ENCODE measurements at regions not wholly inside any gene's neighbourhood (a gene's known extent, or its start where the extent isn't known, plus 50 kb on each side); places are given as distances from the start of the nearest gene placed in this dataset.

DNA sequence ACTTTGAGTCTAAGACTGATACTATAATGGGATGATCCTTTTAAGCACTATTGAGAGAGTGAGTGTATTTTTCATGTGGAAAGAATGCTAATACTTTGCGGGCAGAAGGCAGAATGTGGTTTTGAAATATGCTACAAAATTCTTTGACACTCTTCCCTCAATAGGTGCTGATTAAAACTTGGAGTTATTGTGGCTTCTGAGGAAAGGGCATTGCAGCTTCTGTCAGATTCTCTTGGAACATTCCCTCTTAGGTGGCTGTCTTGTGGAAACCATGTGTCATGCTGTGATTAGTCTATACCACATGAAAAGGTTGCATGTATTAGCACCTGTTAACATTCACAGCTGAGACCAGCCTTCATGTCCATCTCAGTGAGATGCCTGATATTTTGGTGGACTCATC is 547.0 kb downstream of the STIM2 start:
- no peak overlapping the region for H3K4me3 ChIP-seq
- TF ChIP-seq, protein P1, sequence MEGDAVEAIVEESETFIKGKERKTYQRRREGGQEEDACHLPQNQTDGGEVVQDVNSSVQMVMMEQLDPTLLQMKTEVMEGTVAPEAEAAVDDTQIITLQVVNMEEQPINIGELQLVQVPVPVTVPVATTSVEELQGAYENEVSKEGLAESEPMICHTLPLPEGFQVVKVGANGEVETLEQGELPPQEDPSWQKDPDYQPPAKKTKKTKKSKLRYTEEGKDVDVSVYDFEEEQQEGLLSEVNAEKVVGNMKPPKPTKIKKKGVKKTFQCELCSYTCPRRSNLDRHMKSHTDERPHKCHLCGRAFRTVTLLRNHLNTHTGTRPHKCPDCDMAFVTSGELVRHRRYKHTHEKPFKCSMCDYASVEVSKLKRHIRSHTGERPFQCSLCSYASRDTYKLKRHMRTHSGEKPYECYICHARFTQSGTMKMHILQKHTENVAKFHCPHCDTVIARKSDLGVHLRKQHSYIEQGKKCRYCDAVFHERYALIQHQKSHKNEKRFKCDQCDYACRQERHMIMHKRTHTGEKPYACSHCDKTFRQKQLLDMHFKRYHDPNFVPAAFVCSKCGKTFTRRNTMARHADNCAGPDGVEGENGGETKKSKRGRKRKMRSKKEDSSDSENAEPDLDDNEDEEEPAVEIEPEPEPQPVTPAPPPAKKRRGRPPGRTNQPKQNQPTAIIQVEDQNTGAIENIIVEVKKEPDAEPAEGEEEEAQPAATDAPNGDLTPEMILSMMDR (IDR thresholded peaks at IDR 0.05) = no peak
- DNase-seq (no peak), ATAC-seq (no peak)
- peaks cover 5% of the 10 kb centered on the region for H3K9me3 ChIP-seq
- H3K4me1 ChIP-seq (ENCODE audit: low read depth) = no peaks in the 10 kb centered on the region
- H3K36me3 ChIP-seq (ENCODE audit: low read depth) = no peaks in the 10 kb centered on the region
- intact Hi-C loops (cut with DNase I, micrococcal nuclease) = no loop called here

DNA sequence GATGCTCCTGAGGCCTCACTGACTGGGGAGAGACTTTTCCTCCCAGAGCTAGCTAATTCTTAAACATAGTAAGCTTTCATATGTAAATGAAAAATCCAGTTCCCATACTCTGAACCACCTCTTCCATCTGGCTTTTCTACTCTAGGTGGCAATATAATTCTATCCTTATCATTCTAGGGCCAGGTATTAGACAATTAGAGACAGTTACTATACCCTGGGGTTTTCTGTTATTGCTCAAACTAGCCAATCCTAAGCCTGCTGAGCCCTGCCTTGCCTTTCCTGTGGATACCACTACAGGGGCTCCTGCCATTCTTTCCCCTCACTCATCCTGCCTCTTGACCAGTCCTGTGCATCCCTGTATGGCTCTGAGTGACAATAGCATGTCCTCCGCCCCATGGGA is 552.0 kb downstream of the STIM2 start:
- Histone ChIP-seq H3K4me1 (ENCODE audit: low read depth) (no peaks in the 10 kb centered on the region), H3K9me3 (peaks cover 5% of the 10 kb centered on the region), H3K4me3 (no peak overlapping the region), H3K36me3 (ENCODE audit: low read depth) (no peaks in the 10 kb centered on the region)
- TF ChIP-seq, protein P1 (IDR thresholded peaks at IDR 0.05) = no peak
- no peak for ATAC-seq
- intact Hi-C loops (cut with DNase I, micrococcal nuclease) = no loop called here
- DNase-seq = no peak

DNA sequence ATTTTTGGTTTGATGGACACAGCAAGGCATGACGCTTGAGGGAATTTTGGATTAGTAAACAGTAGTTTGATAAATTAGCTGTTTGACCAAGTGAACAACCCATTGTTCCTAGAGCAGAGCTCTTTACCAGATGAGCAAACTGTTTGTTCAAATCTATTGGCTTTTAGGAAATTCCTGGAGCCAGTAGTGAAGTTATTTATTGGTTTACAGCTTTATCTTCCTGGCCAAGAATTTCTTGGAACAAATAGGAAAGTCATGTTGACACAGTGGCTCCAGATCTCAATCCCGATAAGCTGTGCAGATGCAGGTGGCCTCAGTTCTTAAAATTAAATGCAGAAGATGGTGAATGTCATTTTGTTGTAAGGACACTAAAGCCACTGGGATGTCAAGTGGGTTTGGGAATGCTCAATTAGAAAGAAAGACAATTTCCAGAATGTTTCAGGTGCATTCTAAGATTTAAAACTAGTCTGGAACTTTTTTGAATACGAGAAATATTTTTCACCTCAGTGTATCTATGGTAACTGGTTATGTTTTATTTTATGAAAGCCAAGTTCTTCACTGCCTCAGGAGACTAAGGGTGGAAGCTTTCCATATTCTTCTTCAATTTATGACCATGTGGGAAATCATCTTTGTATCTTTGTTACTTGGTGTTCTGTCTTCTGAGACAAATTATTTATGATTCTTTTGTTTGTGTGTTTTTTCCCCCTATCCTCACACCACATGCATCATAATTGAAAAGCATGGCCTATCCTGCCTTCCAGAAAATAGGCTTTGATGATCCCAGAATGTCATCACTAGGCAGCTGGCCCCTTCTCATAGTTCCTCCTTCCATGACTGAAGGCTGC is 554.5 kb downstream of the STIM2 start:
- intact Hi-C loops (cut with DNase I, micrococcal nuclease) = no loop called here
- peaks cover 5% of the 10 kb centered on the region for H3K9me3 ChIP-seq
- no peaks in the 10 kb centered on the region for H3K36me3 ChIP-seq (ENCODE audit: low read depth)
- ATAC-seq (no peak), DNase-seq (no peak)
- no peaks in the 10 kb centered on the region for H3K4me1 ChIP-seq (ENCODE audit: low read depth)
- TF ChIP-seq, protein P1 (IDR thresholded peaks at IDR 0.05) = no peak
- H3K4me3 ChIP-seq = no peak overlapping the region

DNA sequence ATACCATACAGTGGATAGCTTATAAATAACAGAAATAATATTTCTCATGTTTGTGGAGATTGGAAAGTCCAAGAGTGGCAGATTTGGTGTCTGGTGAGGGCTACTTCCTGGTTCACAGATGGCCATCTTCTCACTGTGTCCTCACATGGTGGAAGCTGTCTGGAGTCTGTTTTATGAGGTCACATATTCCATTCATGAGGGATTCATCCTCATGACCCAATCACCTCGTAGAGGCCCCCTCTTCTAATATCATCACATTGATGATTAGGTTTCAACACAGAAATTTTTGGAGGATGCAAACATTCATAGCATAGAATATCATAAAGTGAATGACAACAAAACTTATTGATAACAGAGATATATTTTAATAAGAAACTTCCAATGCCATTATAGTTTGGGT is 568.0 kb downstream of the STIM2 start:
- TF ChIP-seq, protein P1 (IDR thresholded peaks at IDR 0.05) = no peak
- intact Hi-C loops (cut with DNase I, micrococcal nuclease) = no loop called here
- no peak for ATAC-seq

DNA sequence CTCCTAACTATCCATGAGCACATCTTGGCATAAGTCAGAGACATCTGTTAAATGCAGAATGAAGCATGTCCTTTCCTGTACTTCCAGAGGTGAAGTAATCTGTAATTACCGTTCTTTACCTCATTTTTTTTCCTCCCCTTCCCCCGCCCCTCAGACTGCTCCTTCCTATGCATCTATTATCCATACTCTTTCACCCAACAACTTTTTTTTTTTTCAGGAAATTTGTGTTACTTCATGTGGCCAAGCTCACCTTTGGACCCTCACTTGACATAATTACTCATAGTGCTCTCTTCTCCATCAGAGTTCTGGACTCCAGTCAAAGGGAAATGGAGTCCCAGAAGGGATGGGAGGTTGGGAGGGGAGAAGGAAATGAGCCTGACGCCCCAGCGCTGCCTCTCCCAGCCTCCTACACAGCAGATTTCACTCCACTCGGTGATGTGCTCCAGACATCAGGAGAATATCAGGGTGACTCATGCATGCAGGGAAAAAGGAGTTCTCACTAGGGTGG is 568.8 kb downstream of the STIM2 start:
- Histone ChIP-seq H3K4me3 (no peak overlapping the region), H3K36me3 (ENCODE audit: low read depth) (no peaks in the 10 kb centered on the region), H3K9me3 (no peaks in the 10 kb centered on the region), H3K4me1 (ENCODE audit: low read depth) (no peaks in the 10 kb centered on the region)
- TF ChIP-seq, protein P1 (IDR thresholded peaks at IDR 0.05) = no peak
- ATAC-seq = no peak
- no peak for DNase-seq
- intact Hi-C loops (cut with DNase I, micrococcal nuclease) = no loop called here

More for the DNA sequence above, 568.0 kb downstream of the STIM2 start:
- no peaks in the 10 kb centered on the region for H3K9me3 ChIP-seq
- no peak overlapping the region for H3K4me3 ChIP-seq
- H3K4me1 ChIP-seq (ENCODE audit: low read depth) = no peaks in the 10 kb centered on the region
- DNase-seq = no peak
- no peaks in the 10 kb centered on the region for H3K36me3 ChIP-seq (ENCODE audit: low read depth)

Data from mucosa of descending colon (tissue), 3 donors.